ENCODE measurements at regions not wholly inside any gene's neighbourhood (a gene's known extent, or its start where the extent isn't known, plus 50 kb on each side); places are given as distances from the start of the nearest gene placed in this dataset.

- FAIRE-seq: no peak
Measured at GRCh38 chr21:37967036-37967435, 50.8 kb upstream of the KCNJ6 start.

DNA sequence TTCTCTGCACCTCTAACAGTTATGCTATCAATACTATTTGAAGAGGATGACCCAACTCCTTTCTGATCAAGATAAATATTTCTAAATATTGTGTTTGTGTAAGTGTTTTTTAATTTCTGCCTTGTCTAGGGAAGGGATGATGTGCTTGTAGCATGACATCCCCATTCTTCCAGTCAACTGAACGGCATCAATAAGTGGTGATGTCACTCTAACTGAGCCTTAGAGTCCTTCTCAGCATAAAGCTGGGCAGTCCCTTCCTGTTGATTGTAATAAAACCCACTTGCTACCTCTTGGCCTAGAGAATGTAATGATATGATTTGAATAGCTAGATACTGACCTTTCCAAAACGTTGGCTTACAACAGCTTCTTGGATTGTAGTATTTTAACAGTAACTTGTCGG lies 52.5 kb upstream of the KCNJ6 start:
- FAIRE-seq: no peak

More at GRCh38 chr21:37967036-37967435, 50.8 kb upstream of the KCNJ6 start:
- DNase-seq (ENCODE audit: low spot score): no peak

GRCh38 chr21:37970548-37970947 lies 54.3 kb upstream of the KCNJ6 start:
- DNase-seq (ENCODE audit: low spot score) (no peak), FAIRE-seq (no peak)

More for the DNA sequence above, 52.5 kb upstream of the KCNJ6 start:
- no peak for DNase-seq (ENCODE audit: low spot score)

- FAIRE-seq (no peak), DNase-seq (ENCODE audit: low spot score) (no peak)
Measured at GRCh38 chr21:37971390-37971950, 55.2 kb upstream of the KCNJ6 start.

DNA sequence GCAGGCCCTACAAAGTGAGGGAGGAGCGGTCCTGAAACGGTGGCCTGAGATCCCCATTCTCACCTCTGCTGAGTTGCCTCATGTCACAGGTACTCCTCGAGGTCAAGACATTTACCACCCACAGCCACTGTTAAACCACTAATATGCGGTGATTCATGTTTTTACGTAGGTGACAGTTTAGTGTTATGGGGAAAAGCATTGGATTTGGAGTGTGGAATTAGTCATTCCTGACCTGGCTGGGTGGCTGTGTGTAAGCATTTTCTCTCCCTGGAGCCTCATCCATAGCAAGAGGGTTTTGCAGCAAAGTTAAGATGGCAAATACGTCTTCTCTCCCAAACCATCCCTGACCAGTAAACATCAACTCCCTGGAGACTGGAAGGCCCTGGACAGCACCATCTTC lies 57.8 kb upstream of the KCNJ6 start:
- FAIRE-seq (no peak), DNase-seq (ENCODE audit: low spot score) (peak; percentile 11)

DNA sequence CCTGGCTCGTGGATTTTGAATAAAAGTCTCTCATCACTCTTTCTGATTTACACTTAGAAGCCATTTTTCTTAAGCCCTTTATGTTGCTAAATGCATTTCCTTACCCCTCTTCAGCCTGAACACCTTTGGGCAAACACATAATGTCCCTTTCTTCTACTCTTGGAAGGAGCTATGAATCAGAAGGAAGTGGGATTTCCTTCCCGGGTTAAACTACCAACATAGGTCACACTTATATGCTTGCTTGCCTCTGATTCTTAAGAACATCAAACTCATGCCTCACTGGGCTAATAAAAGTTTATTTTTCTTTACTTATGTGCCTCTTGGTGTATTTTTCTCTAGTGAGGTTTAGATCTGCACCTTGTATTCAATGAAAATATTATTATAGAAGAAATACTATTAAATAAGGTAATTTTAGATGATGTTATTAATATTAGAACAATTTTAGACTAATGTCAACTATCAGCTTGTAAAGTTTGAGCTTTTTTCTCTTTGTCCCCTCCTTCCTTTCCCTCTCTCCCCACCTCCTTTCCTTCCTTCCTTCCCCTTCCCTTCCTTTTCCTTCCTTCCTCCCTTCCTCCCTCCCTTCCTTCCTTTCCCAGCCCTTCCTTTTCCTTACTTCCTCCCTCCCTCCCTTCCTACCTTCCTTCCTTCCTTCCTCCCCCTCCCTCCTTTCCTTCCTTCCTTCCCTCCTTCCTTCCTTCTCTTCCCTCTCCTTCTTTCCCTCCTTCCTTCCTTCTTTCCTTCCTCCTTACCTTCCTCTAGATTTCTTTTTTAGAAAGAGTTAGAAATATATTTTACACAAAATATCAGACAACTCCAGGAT lies 66.5 kb upstream of the KCNJ6 start:
- FAIRE-seq: no peak

DNA sequence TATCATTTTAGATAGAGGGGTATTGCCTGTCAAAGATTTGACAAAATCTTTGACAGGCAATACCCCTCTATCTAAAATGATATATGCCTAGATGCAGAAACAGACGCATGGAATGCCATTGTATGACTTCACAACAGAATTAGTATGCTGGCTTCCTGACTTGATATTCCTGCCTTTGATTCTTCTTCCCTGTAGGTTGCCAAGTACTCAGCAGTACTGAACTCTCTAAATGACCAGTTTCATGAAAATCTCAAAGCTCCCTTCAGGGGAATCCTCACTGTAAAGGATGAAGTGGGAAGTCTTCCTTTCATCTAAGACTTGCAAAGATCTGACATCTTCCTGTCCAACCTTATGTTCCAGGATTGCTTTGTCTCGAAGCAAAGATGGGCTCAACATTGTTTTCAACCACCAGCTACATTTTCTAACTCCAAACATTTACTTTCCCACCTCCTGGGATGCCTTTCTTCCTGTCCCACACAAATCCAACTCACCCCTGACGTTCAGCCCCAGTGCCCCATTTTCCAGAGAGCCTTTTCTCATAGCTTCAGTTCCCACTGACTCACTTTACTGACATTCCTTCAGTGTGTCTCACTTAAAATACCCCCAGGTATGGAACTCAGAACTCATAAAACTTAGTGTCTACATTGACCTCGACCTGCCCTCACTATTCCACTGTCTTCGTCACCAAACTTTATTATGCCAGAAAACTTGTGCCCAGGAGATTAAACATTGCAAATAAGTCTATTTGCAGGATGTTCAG lies 67.3 kb upstream of the KCNJ6 start:
- FAIRE-seq (no peak), DNase-seq (ENCODE audit: low spot score) (peak; percentile 12)

More for the DNA sequence above, 66.5 kb upstream of the KCNJ6 start:
- DNase-seq (ENCODE audit: low spot score): no peak

- FAIRE-seq: no peak
Measured at GRCh38 chr21:37984416-37984815, 68.2 kb upstream of the KCNJ6 start.

DNA sequence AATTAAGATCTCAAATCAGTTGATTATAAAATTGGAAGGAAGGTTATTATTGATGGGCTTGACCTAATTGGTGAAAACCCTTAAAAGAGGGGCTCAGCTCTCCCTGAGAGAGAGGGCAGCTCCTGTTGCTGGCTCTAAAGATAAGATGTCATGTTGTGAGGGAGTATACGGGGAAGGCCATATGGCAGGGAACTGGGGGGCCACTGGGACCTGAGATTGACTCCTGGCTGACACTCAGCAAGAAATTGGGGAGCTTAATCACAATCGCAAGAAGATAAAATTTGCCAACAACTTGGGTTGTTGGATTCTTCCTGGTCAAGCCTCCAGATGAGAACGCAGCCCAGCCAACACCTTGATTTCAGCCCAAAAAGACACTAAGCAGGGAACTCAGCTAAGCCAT lies 69.7 kb upstream of the KCNJ6 start:
- DNase-seq (ENCODE audit: low spot score) (no peak), FAIRE-seq (no peak)

More at GRCh38 chr21:37984416-37984815, 68.2 kb upstream of the KCNJ6 start:
- peak; percentile 3 for DNase-seq (ENCODE audit: low spot score)

GRCh38 chr21:37986751-37987399 lies 70.6 kb upstream of the KCNJ6 start:
- no peak for FAIRE-seq
- DNase-seq (ENCODE audit: low spot score): no peak

DNA sequence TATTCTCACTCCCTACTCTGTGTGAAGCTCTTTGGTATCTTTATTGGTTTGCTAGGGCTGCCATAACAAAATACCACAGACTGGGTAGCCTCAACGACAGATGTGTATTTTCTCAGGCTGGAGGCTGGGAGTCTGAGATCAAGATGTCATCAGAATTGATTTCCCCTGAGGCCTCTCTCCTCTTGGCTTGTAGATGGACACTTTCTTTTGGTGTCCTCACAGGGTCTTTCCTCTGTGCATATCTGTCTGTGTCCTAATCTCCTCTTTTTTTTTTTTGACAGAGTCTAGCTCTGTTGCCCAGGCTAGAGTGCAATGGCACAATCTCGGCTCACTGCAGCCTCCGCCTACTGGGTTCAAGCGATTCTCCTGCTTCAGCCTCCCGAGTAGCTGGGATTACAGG lies 71.4 kb upstream of the KCNJ6 start:
- FAIRE-seq: no peak
- no peak for DNase-seq (ENCODE audit: low spot score)

DNA sequence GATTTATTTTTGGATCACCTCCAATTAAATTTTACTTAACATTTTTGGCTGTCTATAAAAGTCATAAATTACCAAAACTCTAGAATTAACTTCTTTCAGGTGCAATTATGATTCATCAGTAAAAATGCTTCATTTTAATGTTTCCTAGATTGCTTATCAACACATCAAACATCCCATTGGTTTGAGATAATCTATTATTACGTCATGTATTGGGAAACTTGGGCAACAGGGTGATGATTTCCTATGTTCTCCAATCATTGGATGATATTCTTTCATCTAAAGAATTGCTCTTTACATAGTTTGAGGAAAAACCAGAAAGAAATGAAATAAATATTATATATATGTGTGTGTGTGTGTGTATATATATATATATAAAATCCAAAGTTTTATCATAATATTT lies 76.8 kb upstream of the KCNJ6 start:
- no peak for FAIRE-seq
- DNase-seq (ENCODE audit: low spot score): no peak

GRCh38 chr21:37994211-37994610 lies 78.0 kb upstream of the KCNJ6 start:
- no peak for DNase-seq (ENCODE audit: low spot score)
- no peak for FAIRE-seq

DNA sequence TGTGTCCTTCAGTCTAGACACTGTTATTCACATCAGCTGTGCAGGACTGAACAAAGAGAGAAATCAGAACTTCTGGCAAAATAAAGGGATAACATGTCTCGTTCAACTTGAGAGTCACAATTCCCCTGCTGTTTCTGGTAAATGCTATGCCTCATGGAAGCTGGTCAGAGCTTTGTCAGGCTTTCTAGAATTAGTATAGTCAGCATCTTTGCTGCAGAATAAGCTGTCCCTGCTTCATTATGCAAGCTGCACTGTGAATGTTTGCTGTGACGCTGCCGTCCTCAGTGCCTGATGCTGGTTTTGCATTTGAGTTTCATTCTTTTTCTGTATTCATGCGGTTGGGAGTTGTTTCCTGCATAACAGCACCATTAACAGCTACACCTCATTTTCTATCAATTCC lies 96.4 kb upstream of the KCNJ6 start:
- FAIRE-seq (no peak), DNase-seq (ENCODE audit: low spot score) (no peak)

GRCh38 chr21:38013741-38014140 lies 97.5 kb upstream of the KCNJ6 start:
- FAIRE-seq (no peak), DNase-seq (ENCODE audit: low spot score) (no peak)

- DNase-seq (ENCODE audit: low spot score): no peak
- FAIRE-seq: no peak
Measured at GRCh38 chr21:38014298-38014697, 98.0 kb upstream of the KCNJ6 start.

DNA sequence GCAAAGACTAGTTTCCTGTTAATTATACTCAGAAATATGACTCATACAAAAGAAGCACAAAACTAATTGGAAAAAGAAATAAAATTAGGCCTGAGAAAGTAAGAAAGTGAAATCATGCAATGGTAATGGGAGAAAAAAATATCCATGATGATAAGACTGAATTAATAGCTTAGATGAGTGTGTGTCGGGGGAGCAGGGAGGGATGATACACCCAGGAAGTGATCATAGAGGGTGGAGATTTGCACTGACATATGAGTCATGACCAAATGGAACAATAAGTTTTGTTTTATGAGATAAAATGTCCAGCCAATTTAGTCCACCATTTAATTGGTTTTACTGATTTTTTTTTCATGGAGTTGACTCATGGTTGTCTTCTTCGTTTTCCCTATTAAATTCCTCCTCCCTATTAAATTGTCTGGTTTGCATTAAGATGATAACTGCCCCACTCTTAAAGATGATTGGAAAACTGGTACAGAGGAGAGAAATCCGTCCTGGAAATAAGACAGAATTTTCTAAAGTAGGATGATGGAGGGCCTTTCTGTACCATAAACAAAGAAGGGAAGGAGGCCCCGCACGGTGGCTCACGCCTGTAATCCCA lies 111.7 kb upstream of the KCNJ6 start:
- FAIRE-seq: no peak
- DNase-seq (ENCODE audit: low spot score): peak; percentile 13

DNA sequence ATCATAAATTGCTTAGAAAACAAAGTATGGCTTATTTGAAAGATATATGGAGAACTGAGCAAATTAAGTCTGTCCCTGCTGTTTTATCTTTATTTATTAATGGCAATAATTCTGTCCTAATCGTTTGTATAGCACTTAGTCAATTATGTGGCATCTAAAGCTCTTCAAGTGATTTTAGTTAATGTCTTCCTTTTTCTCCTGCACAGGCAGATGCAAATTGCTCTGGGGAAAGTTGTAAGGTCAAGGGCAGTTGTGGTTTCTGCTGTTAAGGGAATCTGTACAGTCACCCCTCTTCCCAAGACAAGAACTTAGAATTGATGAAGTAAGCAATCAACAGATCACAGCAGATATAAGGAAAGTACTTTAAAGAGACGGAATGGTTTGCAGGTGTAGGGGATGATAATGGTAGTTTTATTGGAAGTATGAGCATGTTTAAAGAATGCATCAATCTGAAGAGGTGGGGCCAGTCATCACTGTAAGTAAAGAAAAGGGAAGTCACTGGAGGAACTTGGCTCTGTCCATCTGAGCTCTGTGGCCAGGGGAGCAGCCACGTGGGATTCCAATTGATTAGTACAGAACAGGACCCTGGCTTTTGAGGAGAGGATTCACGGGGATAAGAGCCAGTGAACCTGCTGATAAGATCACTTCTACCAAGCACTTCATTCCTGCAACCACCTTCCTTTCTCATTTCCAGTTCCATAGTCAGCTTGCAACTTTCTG lies 116.0 kb upstream of the KCNJ6 start:
- FAIRE-seq (no peak), DNase-seq (ENCODE audit: low spot score) (no peak)

- FAIRE-seq: no peak
- no peak for DNase-seq (ENCODE audit: low spot score)
Measured at GRCh38 chr21:38036016-38036415, 119.8 kb upstream of the KCNJ6 start.

- no peak for FAIRE-seq
- DNase-seq (ENCODE audit: low spot score): no peak
Measured at GRCh38 chr21:38037416-38037815, 121.2 kb upstream of the KCNJ6 start.

GRCh38 chr21:38039369-38039768 lies 123.1 kb upstream of the KCNJ6 start:
- FAIRE-seq (no peak), DNase-seq (ENCODE audit: low spot score) (no peak)

Measured in urothelium cell line (cell line).